ENCODE measurements at regions not wholly inside any gene's neighbourhood (a gene's known extent, or its start where the extent isn't known, plus 50 kb on each side); places are given as distances from the start of the nearest gene placed in this dataset.
A peak's percentile ranks its signal among the peaks of the same experiment; 100 is the strongest.

- no peak for DNase-seq
- Histone ChIP-seq H3K4me1 (peaks cover 24% of the 10 kb centered on the region), H3K9me3 (replicated peaks) (no peaks in the 10 kb centered on the region), H3K4me3 (no peak overlapping the region), H3K36me3 (no peaks in the 10 kb centered on the region), H3K27ac (no peak overlapping the region), H3K27me3 (no peaks in the 10 kb centered on the region)
Measured at GRCh38 chr1:81463936-81464837, 336.5 kb upstream of the ADGRL2 start.

- H3K9me3 ChIP-seq (replicated peaks), result no peaks in the 10 kb centered on the region
- H3K4me1 ChIP-seq, result peaks cover 10% of the 10 kb centered on the region; the same call in 1 of the 2 replicates
- DNase-seq, result no peak
- H3K27me3 ChIP-seq, result no peaks in the 10 kb centered on the region
- H3K4me3 ChIP-seq, result no peak overlapping the region
- H3K36me3 ChIP-seq, result no peaks in the 10 kb centered on the region
- no peak overlapping the region for H3K27ac ChIP-seq
Measured at GRCh38 chr1:81459043-81459442, 341.7 kb upstream of the ADGRL2 start.

- DNase-seq, result peak in 1 of 2 experiments; percentile 44
- Histone ChIP-seq H3K4me1 (peaks cover 10% of the 10 kb centered on the region; the same call in 1 of the 2 replicates), H3K9me3 (replicated peaks) (no peaks in the 10 kb centered on the region), H3K36me3 (no peaks in the 10 kb centered on the region), H3K27me3 (no peaks in the 10 kb centered on the region), H3K27ac (no peak overlapping the region), H3K4me3 (no peak overlapping the region)
Measured at GRCh38 chr1:81458186-81458585, 342.5 kb upstream of the ADGRL2 start.

- Histone ChIP-seq H3K36me3 (no peaks in the 10 kb centered on the region), H3K27ac (no peak overlapping the region), H3K27me3 (no peaks in the 10 kb centered on the region), H3K9me3 (replicated peaks) (no peaks in the 10 kb centered on the region), H3K4me3 (no peak overlapping the region), H3K4me1 (peaks cover 10% of the 10 kb centered on the region; the same call in 1 of the 2 replicates)
- DNase-seq, result no peak
Measured at GRCh38 chr1:81455481-81455880, 345.3 kb upstream of the ADGRL2 start.

- Histone ChIP-seq H3K36me3 (no peaks in the 10 kb centered on the region), H3K4me3 (no peak overlapping the region), H3K9me3 (replicated peaks) (no peaks in the 10 kb centered on the region), H3K27ac (no peak overlapping the region), H3K27me3 (no peaks in the 10 kb centered on the region), H3K4me1 (peaks cover 2% of the 10 kb centered on the region; the same call in 1 of the 2 replicates)
- DNase-seq, result no peak
Measured at GRCh38 chr1:81453971-81454370, 346.8 kb upstream of the ADGRL2 start.

- Histone ChIP-seq H3K36me3 (no peaks in the 10 kb centered on the region), H3K9me3 (replicated peaks) (no peaks in the 10 kb centered on the region), H3K4me3 (no peak overlapping the region), H3K4me1 (peaks cover under 1% of the 10 kb centered on the region; the same call in 1 of the 2 replicates), H3K27me3 (no peaks in the 10 kb centered on the region), H3K27ac (no peak overlapping the region)
- no peak for DNase-seq
Measured at GRCh38 chr1:81453367-81453703, 347.4 kb upstream of the ADGRL2 start.

- no peak for DNase-seq
- H3K27ac ChIP-seq, result no peak overlapping the region
Measured at GRCh38 chr1:81452693-81453366, 347.9 kb upstream of the ADGRL2 start.

GRCh38 chr1:81449786-81450185, 350.9 kb upstream of the ADGRL2 start:
- no peaks in the 10 kb centered on the region for H3K4me1 ChIP-seq
- H3K4me3 ChIP-seq, result no peak overlapping the region
- no peak for DNase-seq
- H3K9me3 ChIP-seq (replicated peaks), result no peaks in the 10 kb centered on the region
- no peaks in the 10 kb centered on the region for H3K36me3 ChIP-seq
- H3K27me3 ChIP-seq, result no peaks in the 10 kb centered on the region
- no peak overlapping the region for H3K27ac ChIP-seq

More at GRCh38 chr1:81452693-81453366, 347.9 kb upstream of the ADGRL2 start:
- H3K9me3 ChIP-seq (replicated peaks), result no peaks in the 10 kb centered on the region
- H3K36me3 ChIP-seq, result no peaks in the 10 kb centered on the region
- H3K4me1 ChIP-seq, result no peaks in the 10 kb centered on the region
- H3K4me3 ChIP-seq, result no peak overlapping the region
- H3K27me3 ChIP-seq, result no peaks in the 10 kb centered on the region

GRCh38 chr1:81446000-81446669, 354.6 kb upstream of the ADGRL2 start:
- Histone ChIP-seq H3K4me3 (no peak overlapping the region), H3K27ac (no peak overlapping the region), H3K4me1 (no peaks in the 10 kb centered on the region), H3K27me3 (no peaks in the 10 kb centered on the region), H3K9me3 (replicated peaks) (no peaks in the 10 kb centered on the region), H3K36me3 (no peaks in the 10 kb centered on the region)
- no peak for DNase-seq

GRCh38 chr1:81443288-81443687, 357.4 kb upstream of the ADGRL2 start:
- DNase-seq, result no peak
- Histone ChIP-seq H3K27me3 (no peaks in the 10 kb centered on the region), H3K9me3 (replicated peaks) (no peaks in the 10 kb centered on the region), H3K4me3 (no peak overlapping the region), H3K36me3 (no peaks in the 10 kb centered on the region), H3K27ac (no peak overlapping the region), H3K4me1 (no peaks in the 10 kb centered on the region)

GRCh38 chr1:81439046-81439823, 361.5 kb upstream of the ADGRL2 start:
- Histone ChIP-seq H3K27me3 (no peaks in the 10 kb centered on the region), H3K4me1 (no peaks in the 10 kb centered on the region), H3K9me3 (replicated peaks) (no peaks in the 10 kb centered on the region)

GRCh38 chr1:81437649-81438048, 363.1 kb upstream of the ADGRL2 start:
- Histone ChIP-seq H3K4me1 (no peaks in the 10 kb centered on the region), H3K27me3 (no peaks in the 10 kb centered on the region), H3K36me3 (no peaks in the 10 kb centered on the region), H3K27ac (no peak overlapping the region), H3K9me3 (replicated peaks) (no peaks in the 10 kb centered on the region), H3K4me3 (no peak overlapping the region)
- no peak for DNase-seq

More at GRCh38 chr1:81439046-81439823, 361.5 kb upstream of the ADGRL2 start:
- no peaks in the 10 kb centered on the region for H3K36me3 ChIP-seq
- no peak overlapping the region for H3K4me3 ChIP-seq
- no peak overlapping the region for H3K27ac ChIP-seq
- DNase-seq, result no peak

GRCh38 chr1:81437213-81437612, 363.5 kb upstream of the ADGRL2 start:
- H3K4me1 ChIP-seq, result peaks cover 1% of the 10 kb centered on the region; the same call in 1 of the 2 replicates
- H3K27ac ChIP-seq, result no peak overlapping the region
- DNase-seq, result no peak
- H3K27me3 ChIP-seq, result no peaks in the 10 kb centered on the region
- H3K4me3 ChIP-seq, result no peak overlapping the region
- no peaks in the 10 kb centered on the region for H3K9me3 ChIP-seq (replicated peaks)
- no peaks in the 10 kb centered on the region for H3K36me3 ChIP-seq

GRCh38 chr1:81435175-81435574, 365.6 kb upstream of the ADGRL2 start:
- no peaks in the 10 kb centered on the region for H3K27me3 ChIP-seq
- no peaks in the 10 kb centered on the region for H3K36me3 ChIP-seq
- no peak overlapping the region for H3K4me3 ChIP-seq
- H3K9me3 ChIP-seq (replicated peaks), result no peaks in the 10 kb centered on the region
- H3K27ac ChIP-seq, result no peak overlapping the region
- H3K4me1 ChIP-seq, result peaks cover 9% of the 10 kb centered on the region; the same call in 1 of the 2 replicates
- no peak for DNase-seq
